Left lung (tissue), 4 donors: ENCODE measurements at regions not wholly inside any gene's neighbourhood (a gene's known extent, or its start where the extent isn't known, plus 50 kb on each side); places are given as distances from the start of the nearest gene placed in this dataset.

Experiments
- ATAC-seq: fragments of 200-7000 bp; cut with Tn5 transposase; one replicate; pipeline ENCODE4 v1.9.1; 2020; ENCODE audit warnings: moderate library complexity
- DNase-seq, 4 donors: peaks; one replicate each; pipeline ENCODE4 v3.0.0-alpha.2; 2013 to 2020
- H3K27ac ChIP-seq, 2 donors: fragments of 200-600 bp; sonication (generic) in 1 of 2; one replicate each; pipeline versions ENCODE4 v1.5.0 to v1.8.0; 2020 to 2021
- H3K27me3 ChIP-seq, 2 donors: fragments of 200-600 bp; sonication (generic) in 1 of 2; one replicate each; pipeline versions ENCODE4 v1.5.0 to v1.8.0; 2020 to 2021
- H3K36me3 ChIP-seq, 2 donors: fragments of 200-600 bp; sonication (generic) in 1 of 2; one replicate each; pipeline versions ENCODE4 v1.5.0 to v1.8.0; 2020 to 2021
- H3K4me1 ChIP-seq, 2 donors: fragments of 200-600 bp; one replicate each; pipeline ENCODE4 v1.8.0; 2021
- H3K4me3 ChIP-seq, 2 donors: fragments of 200-600 bp; sonication (generic) in 1 of 2; one replicate each; pipeline versions ENCODE4 v1.5.0 to v1.8.0; 2020 to 2021; ENCODE audit warnings: mild to moderate bottlenecking in 1 of 2
- H3K9me3 ChIP-seq, 2 donors: fragments of 200-600 bp; sonication (generic) in 1 of 2; one replicate each; pipeline versions ENCODE4 v1.5.0 to v1.8.0; 2020 to 2021
- CTCF ChIP-seq, 2 donors: fragments of 200-600 bp; sonication (generic) in 1 of 2; IDR thresholded peaks; one replicate each; pipeline versions ENCODE4 v1.5.0 to v1.8.0; 2021; ENCODE audit warnings: antibody characterized with exemption in 2 of 2
- intact Hi-C, 2 donors: fragments of 100-400 bp; cut with DNase I; formaldehyde crosslinking; loops; one replicate each; pipeline versions ENCODE4 v1.11.2 to v1.14.2; 2022
- donor health status: DM: no; HTN: yes; CAD: no.
- donor health status: DM: no; HTN: no; CAD: no.

DNA sequence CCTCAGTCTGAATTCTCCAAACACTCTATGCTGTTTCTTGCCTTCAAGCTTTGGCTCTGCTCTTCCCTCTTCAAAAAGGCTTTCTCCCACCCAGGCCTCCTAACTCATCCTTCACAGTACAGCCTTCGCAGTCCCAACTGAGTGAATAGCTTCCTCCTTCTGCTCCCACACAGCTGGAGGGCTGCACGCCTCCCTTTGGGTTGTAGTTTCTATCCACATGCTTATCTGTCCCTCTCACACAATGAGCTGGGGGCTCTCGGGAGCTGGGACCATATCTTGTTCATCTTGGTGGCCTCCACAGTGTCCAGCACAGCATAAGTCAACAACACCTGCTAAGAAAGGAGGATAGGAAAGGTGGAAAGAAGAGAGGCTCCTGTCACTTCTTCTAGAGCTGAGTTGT, 69.5 kb upstream of the XPA start:
- ATAC-seq: no peak
- DNase-seq: no peak
- peaks cover 0 to 27% of the 10 kb centered on the region in 2 donors for H3K27me3 ChIP-seq
- no peak overlapping the region for H3K4me3 ChIP-seq
- H3K4me1 ChIP-seq: no peaks in the 10 kb centered on the region
- no peaks in the 10 kb centered on the region for H3K36me3 ChIP-seq
- no peak for TF ChIP-seq CTCF (IDR thresholded peaks at IDR 0.05)
- H3K9me3 ChIP-seq: no peaks in the 10 kb centered on the region
- intact Hi-C loops: no loop called here
- H3K27ac ChIP-seq: no peak overlapping the region

DNA sequence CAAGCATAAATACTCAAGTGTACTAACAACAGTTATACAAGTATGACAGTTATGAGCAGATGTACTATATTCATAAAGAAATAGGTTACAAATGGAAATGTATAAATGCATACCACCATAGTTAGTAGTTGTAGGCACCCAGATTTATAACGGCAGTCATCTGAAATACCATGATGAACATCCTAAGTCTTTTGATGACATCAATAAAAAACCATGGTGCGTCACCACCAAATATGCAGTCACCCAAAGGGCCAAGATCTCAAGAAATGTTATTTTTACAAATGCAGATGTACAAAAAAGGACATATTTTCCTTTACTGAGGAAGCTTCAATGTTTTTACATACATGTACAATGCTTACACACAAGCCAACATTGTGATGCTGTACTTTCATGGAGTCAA, 70.8 kb upstream of the XPA start:
- TF ChIP-seq CTCF (IDR thresholded peaks at IDR 0.05): no peak
- no peak for ATAC-seq
- H3K9me3 ChIP-seq: no peaks in the 10 kb centered on the region

DNA sequence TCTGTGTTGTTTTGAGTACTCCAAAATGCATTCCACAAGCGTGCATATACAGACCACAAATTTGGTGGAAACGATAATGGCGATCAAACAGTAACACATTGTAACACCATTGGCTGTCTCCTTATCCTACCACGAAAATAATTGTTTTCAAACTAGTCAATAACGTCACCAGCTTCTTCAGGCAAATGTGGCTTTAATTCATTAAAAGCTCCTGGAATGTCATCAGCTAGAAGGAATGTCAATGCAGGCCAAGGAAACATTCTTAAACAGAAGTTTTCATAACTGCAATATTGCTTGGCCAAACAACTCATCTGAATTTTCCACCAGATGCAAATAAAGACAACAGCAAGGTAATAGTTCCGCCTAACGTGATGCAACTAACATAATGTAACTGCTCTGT, 71.6 kb upstream of the XPA start:
- H3K36me3 ChIP-seq: no peaks in the 10 kb centered on the region
- H3K4me3 ChIP-seq: no peak overlapping the region
- H3K27me3 ChIP-seq: peaks cover 0 to 24% of the 10 kb centered on the region in 2 donors
- no peaks in the 10 kb centered on the region for H3K9me3 ChIP-seq
- TF ChIP-seq CTCF (IDR thresholded peaks at IDR 0.05): no peak
- no peak for ATAC-seq
- no peaks in the 10 kb centered on the region for H3K4me1 ChIP-seq
- DNase-seq: no peak
- no peak overlapping the region for H3K27ac ChIP-seq
- intact Hi-C loops: no loop called here

More for the DNA sequence above, 70.8 kb upstream of the XPA start:
- intact Hi-C loops: no loop called here
- no peak overlapping the region for H3K4me3 ChIP-seq
- peaks cover 0 to 19% of the 10 kb centered on the region in 2 donors for H3K27me3 ChIP-seq
- H3K36me3 ChIP-seq: no peaks in the 10 kb centered on the region
- H3K27ac ChIP-seq: no peak overlapping the region
- no peak for DNase-seq
- no peaks in the 10 kb centered on the region for H3K4me1 ChIP-seq

DNA sequence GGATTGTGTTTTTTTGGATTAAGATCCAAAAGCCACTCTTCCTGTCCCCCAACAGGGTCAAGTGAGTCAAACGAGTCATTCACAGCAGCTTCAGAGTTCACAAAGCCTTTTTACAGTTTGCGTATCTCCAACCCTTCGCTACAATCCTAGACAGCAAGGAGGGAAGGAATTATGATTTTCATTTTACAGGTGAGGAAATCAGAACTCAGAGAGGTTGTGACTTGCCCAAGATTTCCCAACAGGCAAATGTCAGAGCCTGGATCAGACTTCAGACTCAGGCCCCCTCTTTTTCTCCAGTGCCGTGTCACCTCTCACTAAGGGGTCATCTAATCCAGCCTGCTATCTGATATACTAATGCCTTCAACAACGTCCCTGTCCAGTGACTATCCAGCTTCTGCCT, 72.1 kb upstream of the XPA start:
- Histone ChIP-seq H3K27ac (no peak overlapping the region), H3K27me3 (peaks cover 0 to 24% of the 10 kb centered on the region in 2 donors), H3K9me3 (no peaks in the 10 kb centered on the region), H3K4me3 (no peak overlapping the region), H3K36me3 (no peaks in the 10 kb centered on the region), H3K4me1 (no peaks in the 10 kb centered on the region)
- TF ChIP-seq CTCF (IDR thresholded peaks at IDR 0.05): no peak
- intact Hi-C loops: no loop called here
- ATAC-seq (no peak), DNase-seq (no peak)

DNA sequence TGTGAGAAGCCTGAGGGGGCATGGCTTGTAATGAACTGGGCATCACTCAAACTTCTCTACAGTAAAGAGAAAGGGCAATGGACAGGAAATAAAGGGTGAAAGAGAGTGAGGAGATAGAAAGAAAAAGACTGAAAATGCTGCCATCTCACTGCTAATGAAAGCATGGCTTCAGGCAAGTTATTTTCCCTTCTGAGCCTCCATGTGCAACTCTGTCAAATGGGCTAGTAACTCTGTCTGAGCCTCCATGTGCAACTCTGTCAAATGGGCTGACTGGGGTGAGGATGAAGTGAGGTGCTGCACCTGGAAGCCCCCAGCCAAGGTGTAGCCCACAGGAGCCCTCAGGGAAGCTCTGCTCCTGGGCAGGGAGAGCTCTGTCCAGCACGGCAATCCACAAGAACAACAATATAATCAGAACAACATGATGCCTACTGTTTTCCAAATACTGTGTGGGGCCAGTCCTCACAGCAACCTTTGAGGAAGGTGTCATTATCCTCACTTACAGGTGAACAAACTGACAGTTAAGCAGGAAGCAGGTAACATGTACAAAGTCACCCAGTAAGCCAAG, 73.8 kb upstream of the XPA start:
- DNase-seq: no peak
- no peak overlapping the region for H3K4me3 ChIP-seq
- H3K27ac ChIP-seq: no peak overlapping the region
- no peak for TF ChIP-seq CTCF (IDR thresholded peaks at IDR 0.05)
- intact Hi-C loops: no loop called here
- H3K4me1 ChIP-seq: no peaks in the 10 kb centered on the region
- ATAC-seq: no peak
- no peaks in the 10 kb centered on the region for H3K36me3 ChIP-seq
- peaks cover 0 to 21% of the 10 kb centered on the region in 2 donors for H3K27me3 ChIP-seq
- H3K9me3 ChIP-seq: no peaks in the 10 kb centered on the region
